ENCODE measurements at regions not wholly inside any gene's neighbourhood (a gene's known extent, or its start where the extent isn't known, plus 50 kb on each side); places are given as distances from the start of the nearest gene placed in this dataset.

GRCh38 chr1:14292520-14292919 is 306.0 kb upstream of the KAZN start:
- TF ChIP-seq CTCF (IDR thresholded peaks at IDR 0.05; ENCODE audit: low read depth, low read length, poor library complexity, severe bottlenecking) (no peak), EZH2phosphoT487 (IDR thresholded peaks at IDR 0.05; ENCODE audit: borderline replicate concordance, low read length) (no peak)

All from DOHH2 (cell line).